H1 (cell line): ENCODE measurements at regions not wholly inside any gene's neighbourhood (a gene's known extent, or its start where the extent isn't known, plus 50 kb on each side); places are given as distances from the start of the nearest gene placed in this dataset.

Experiments used
- CTCF ChIA-PET: fragments of 300-600 bp; sonication (Branson Sonifier 250); formaldehyde crosslinking; loops from one replicate; lab custom pipeline; 2021; ENCODE audit not compliant: partially characterized antibody; lab: Charles Lee
- POLR2A ChIA-PET: fragments of 300-600 bp; sonication (Branson Sonifier 250); formaldehyde crosslinking; loops from one replicate; lab custom pipeline; 2021; ENCODE audit warnings: inconsistent platforms; ENCODE audit not compliant: partially characterized antibody; lab: Charles Lee
- DNase-seq, 2 experiments: peaks; one replicate each; pipeline versions ENCODE4 v3.0.0 to v3.0.0-alpha.2; 2010 to 2022; ENCODE audit warnings: low spot score in 2 of 2, low read depth in 1 of 2, mixed read lengths in 1 of 2
- FAIRE-seq: peaks from 2 replicates; lab custom pipeline; 2011; peaks lifted over from hg19 to GRCh38; lab: Jason Lieb, UNC
- H2AFZ ChIP-seq: 2 replicates; pipeline ENCODE4 v1.8.1; 2012; ENCODE audit warnings: low read length, inconsistent platforms
- H2AK5ac ChIP-seq: 2 replicates; pipeline ENCODE4 v1.6.1; 2013; ENCODE audit warnings: low read depth, low read length
- H2BK120ac ChIP-seq: replicated peaks from 2 replicates; pipeline ENCODE3; 2013; ENCODE audit warnings: low read depth, low read length, inconsistent platforms
- H2BK12ac ChIP-seq: 2 replicates; pipeline ENCODE4 v1.6.1; 2013; ENCODE audit warnings: low read depth, low read length
- H2BK15ac ChIP-seq: 2 replicates; pipeline ENCODE4 v1.6.1; 2013; ENCODE audit warnings: low read length
- H2BK20ac ChIP-seq: 2 replicates; pipeline ENCODE4 v1.6.1; 2013; ENCODE audit warnings: low read length
- H2BK5ac ChIP-seq: 2 replicates; pipeline ENCODE4 v1.6.1; 2013; ENCODE audit warnings: low read depth, low read length
- H3K14ac ChIP-seq: 2 replicates; pipeline ENCODE4 v1.6.1; 2013; ENCODE audit warnings: inconsistent platforms; ENCODE audit not compliant: insufficient read length
- H3K18ac ChIP-seq: 2 replicates; pipeline ENCODE4 v1.6.1; 2013; ENCODE audit warnings: low read length; ENCODE audit errors: extremely low read depth
- H3K23ac ChIP-seq: 2 replicates; pipeline ENCODE4 v1.6.1; 2013; ENCODE audit warnings: inconsistent platforms; ENCODE audit not compliant: insufficient read length
- H3K23me2 ChIP-seq: 2 replicates; pipeline ENCODE4 v1.6.1; 2013; ENCODE audit warnings: low read depth, low read length
- H3K27ac ChIP-seq: 2 replicates; pipeline ENCODE4 v1.6.1; 2011; ENCODE audit warnings: low read depth, low read length, inconsistent platforms
- H3K27me3 ChIP-seq, 4 experiments: replicated peaks in 1 of 4; 1 replicate in 1 of 4; 2 replicates in 3 of 4; pipeline versions ENCODE4 v1.6.1 to v1.8.1; 2011 to 2013; ENCODE audit warnings: low read length in 3 of 4, mild to moderate bottlenecking in 3 of 4, inconsistent platforms in 2 of 4, mixed read lengths in 2 of 4, moderate library complexity in 1 of 4; ENCODE audit not compliant: control insufficient read depth in 3 of 4, insufficient read depth in 3 of 4; ENCODE audit errors: extremely low read depth in 1 of 4
- H3K36me3 ChIP-seq, 4 experiments: 2 replicates each; pipeline versions ENCODE4 v1.6.1 to v1.8.1; 2011 to 2013; ENCODE audit warnings: mild to moderate bottlenecking in 4 of 4, low read length in 3 of 4, moderate library complexity in 2 of 4, control low read depth in 1 of 4, inconsistent platforms in 1 of 4; ENCODE audit not compliant: insufficient read depth in 4 of 4, control insufficient read depth in 2 of 4
- H3K4ac ChIP-seq: replicated peaks from 2 replicates; pipeline ENCODE3; 2013; ENCODE audit warnings: low read length, low read depth, mixed read lengths, inconsistent platforms; ENCODE audit not compliant: insufficient read length
- H3K4me1 ChIP-seq, 4 experiments: replicated peaks in 1 of 4; 1 replicate in 1 of 4; 2 replicates in 3 of 4; pipeline versions ENCODE4 v1.6.1 to v1.8.1; 2011 to 2013; ENCODE audit warnings: low read length in 3 of 4, inconsistent platforms in 2 of 4, mixed read lengths in 1 of 4; ENCODE audit not compliant: insufficient read depth in 4 of 4, control insufficient read depth in 3 of 4
- H3K4me2 ChIP-seq, 2 experiments: 2 replicates each; pipeline versions ENCODE4 v1.6.1 to v1.8.1; 2011 to 2013; ENCODE audit warnings: low read depth in 2 of 2, low read length in 2 of 2, control low read depth in 1 of 2, inconsistent platforms in 1 of 2, mild to moderate bottlenecking in 1 of 2; ENCODE audit not compliant: insufficient read depth in 1 of 2
- H3K4me3 ChIP-seq, 4 experiments: fragments of 200-600, 300-600 bp in 1 of 4; sonication (generic), shearing (Covaris generic), sonication (Bioruptor Twin) in 1 of 4; 2 replicates each; pipeline versions ENCODE4 v1.5.1 to v1.8.1; 2011 to 2016; ENCODE audit warnings: low read length in 4 of 4, low read depth in 3 of 4, control low read depth in 2 of 4, inconsistent platforms in 2 of 4, mild to moderate bottlenecking in 2 of 4, mixed read lengths in 1 of 4, moderate library complexity in 1 of 4; ENCODE audit not compliant: insufficient read depth in 2 of 4; ENCODE audit errors: extremely low read depth in 1 of 4
- H3K56ac ChIP-seq: replicated peaks from 2 replicates; pipeline ENCODE3; 2013; ENCODE audit warnings: low read depth, mild to moderate bottlenecking, mixed read lengths, low read length, inconsistent platforms; ENCODE audit not compliant: insufficient read length
- H3K79me1 ChIP-seq: 2 replicates; pipeline ENCODE4 v1.6.1; 2013; ENCODE audit warnings: low read depth, low read length, control low read depth
- H3K79me2 ChIP-seq, 2 experiments: 2 replicates each; pipeline versions ENCODE4 v1.6.1 to v1.8.1; 2012 to 2013; ENCODE audit warnings: low read length in 2 of 2, mild to moderate bottlenecking in 2 of 2, inconsistent platforms in 1 of 2; ENCODE audit not compliant: insufficient read depth in 2 of 2, control insufficient read depth in 1 of 2
- H3K9ac ChIP-seq, 4 experiments: replicated peaks in 1 of 4; 1 replicate in 1 of 4; 2 replicates in 3 of 4; pipeline versions ENCODE4 v1.6.1 to v1.8.1; 2011 to 2013; ENCODE audit warnings: low read depth in 3 of 4, low read length in 3 of 4, control low read depth in 2 of 4, mild to moderate bottlenecking in 2 of 4, moderate library complexity in 2 of 4, inconsistent platforms in 1 of 4; ENCODE audit errors: extremely low read depth in 1 of 4
- H3K9me3 ChIP-seq, 2 experiments: 2 replicates each; pipeline versions ENCODE4 v1.6.1 to v1.8.1; 2012 to 2013; ENCODE audit warnings: mild to moderate bottlenecking in 2 of 2, moderate library complexity in 2 of 2, control low read depth in 1 of 2, inconsistent platforms in 1 of 2, low read depth in 1 of 2, low read length in 1 of 2, mixed read lengths in 1 of 2; ENCODE audit not compliant: insufficient read depth in 2 of 2
- H4K20me1 ChIP-seq, 2 experiments: replicated peaks in 1 of 2; 2 replicates each; pipeline versions ENCODE3 to v1.8.1; 2011 to 2013; ENCODE audit warnings: inconsistent platforms in 2 of 2, low read length in 2 of 2, mild to moderate bottlenecking in 1 of 2; ENCODE audit not compliant: insufficient read depth in 2 of 2, control insufficient read depth in 1 of 2
- H4K5ac ChIP-seq: 2 replicates; pipeline ENCODE4 v1.6.1; 2013; ENCODE audit warnings: low read length, low read depth, mixed read lengths, inconsistent platforms; ENCODE audit not compliant: insufficient read length
- H4K8ac ChIP-seq: 2 replicates; pipeline ENCODE4 v1.8.0; 2013; ENCODE audit warnings: mild to moderate bottlenecking, moderate library complexity, low read length, inconsistent platforms; ENCODE audit not compliant: insufficient read depth; ENCODE audit errors: extremely low read depth
- H4K91ac ChIP-seq: replicated peaks from 2 replicates; pipeline ENCODE3; 2013; ENCODE audit warnings: low read length, mixed read lengths, inconsistent platforms; ENCODE audit not compliant: insufficient read length
- ATF2 ChIP-seq: IDR thresholded peaks from 2 replicates; pipeline ENCODE4 v1.6.1; 2012; ENCODE audit warnings: low read length, inconsistent platforms
- CEBPB ChIP-seq: IDR thresholded peaks from 2 replicates; pipeline ENCODE4 v1.6.1; 2012; ENCODE audit warnings: low read depth, low read length
- E2F6 ChIP-seq: IDR thresholded peaks from 2 replicates; pipeline ENCODE4 v1.6.1; 2012; ENCODE audit warnings: inconsistent platforms
- EP300 ChIP-seq, 2 experiments: IDR thresholded peaks; 1 replicate in 1 of 2; 2 replicates in 1 of 2; pipeline ENCODE4 v1.6.1; 2011 to 2012; ENCODE audit warnings: low read depth in 2 of 2, low read length in 2 of 2, mild to moderate bottlenecking in 2 of 2, borderline replicate concordance in 1 of 2, inconsistent platforms in 1 of 2, moderate library complexity in 1 of 2
- GTF2F1 ChIP-seq: IDR thresholded peaks from 2 replicates; pipeline ENCODE4 v1.6.1; 2012; ENCODE audit warnings: low read depth, low read length, improper control_type of control experiment, borderline replicate concordance
- KDM1A ChIP-seq: fragments of 200-600, 300-600 bp; sonication (generic); IDR thresholded peaks from 2 replicates; pipeline ENCODE4 v1.7.1; 2016; ENCODE audit warnings: mild to moderate bottlenecking, low read length, borderline replicate concordance
- KDM5A ChIP-seq: fragments of 200-600 bp; IDR thresholded peaks from 2 replicates; pipeline ENCODE4 v1.7.1; 2012; ENCODE audit warnings: mild to moderate bottlenecking, low read length, inconsistent platforms, mixed read lengths
- NANOG ChIP-seq: IDR thresholded peaks from 2 replicates; pipeline ENCODE4 v1.6.1; 2011; ENCODE audit warnings: low read length, low read depth, mild to moderate bottlenecking, inconsistent platforms; ENCODE audit not compliant: insufficient read depth, poor library complexity, severe bottlenecking
- RNF2 ChIP-seq: fragments of 200-900, 300-1000 bp; sonication (generic); IDR thresholded peaks from 2 replicates; pipeline ENCODE4 v1.7.1; 2016; ENCODE audit warnings: borderline replicate concordance, low read depth, mild to moderate bottlenecking, antibody characterized with exemption, low read length; ENCODE audit not compliant: poor library complexity, severe bottlenecking; ENCODE audit errors: missing control alignments
- SIRT6 ChIP-seq: IDR thresholded peaks from one replicate; pipeline ENCODE4 v1.7.1; 2012; ENCODE audit warnings: low read length, inconsistent platforms
- SP4 ChIP-seq: IDR thresholded peaks from 2 replicates; pipeline ENCODE4 v1.6.1; 2012; ENCODE audit warnings: low read length, inconsistent platforms
- ZNF274 ChIP-seq: IDR thresholded peaks from 2 replicates; pipeline ENCODE4 v1.7.0; 2012; ENCODE audit warnings: low read length, borderline replicate concordance; ENCODE audit errors: extremely low read depth
- whole genome bisulfite sequencing, 2 experiments: shearing (Covaris generic) in 1 of 2; methylation state at CpG; one replicate each; pipeline versions ENCODE4 v1.1.6 to v1.1.7; 2013 to 2015; ENCODE audit warnings: low lambda C conversion rate in 2 of 2, mixed read lengths in 2 of 2, inconsistent platforms in 1 of 2, low coverage in 1 of 2, missing lambda C conversion rate in 1 of 2; ENCODE audit not compliant: insufficient replicate concordance in 2 of 2, insufficient coverage in 1 of 2, insufficient read length in 1 of 2; ENCODE audit errors: extremely low coverage in 1 of 2, missing lambda C conversion rate in 1 of 2; 5-methylcytosine and 5-hydroxymethylcytosine counted together

GRCh38 chr5:3913279-3913678 is 317.6 kb downstream of the IRX1 start:
- no peaks in the 10 kb centered on the region for H3K23me2 ChIP-seq
- TF ChIP-seq ATF2 (no peak), RNF2 (no peak), CEBPB (no peak), SP4 (no peak), ZNF274 (no peak), EP300 (IDR thresholded peaks at IDR 0.05; ENCODE audit: borderline replicate concordance in 1 of 2, low read depth in 2 of 2, low read length in 2 of 2) (no peak), GTF2F1 (no peak), SIRT6 (no peak), KDM5A (no peak), KDM1A (no peak), E2F6 (no peak), NANOG (no peak)

More at GRCh38 chr5:3913279-3913678, 317.6 kb downstream of the IRX1 start:
- no peaks in the 10 kb centered on the region for H3K79me2 ChIP-seq
- no peak overlapping the region for H4K5ac ChIP-seq
- no peak overlapping the region for H3K14ac ChIP-seq
- CTCF ChIA-PET, result interaction anchor here (1.2 to 1.6 kb wide), 2 partner anchors 9 to 27 kb away, joined by 3 read pairs; no protein-coding TSS in a partner anchor
- H3K27me3 ChIP-seq, result no peaks in the 10 kb centered on the region
- 93% methylated on average over 3 of the region's 3 CpGs; no CpG with 5 or more reads in 1 of the 2 experiments for WGBS, 2 experiments
- H3K9ac ChIP-seq, result no peak overlapping the region
- no peak overlapping the region for H2AK5ac ChIP-seq
- POLR2A ChIA-PET, result no interaction called here
- no peak overlapping the region for H3K56ac ChIP-seq
- H3K36me3 ChIP-seq, result no peaks in the 10 kb centered on the region; a peak in 1 of 8 replicates
- no peaks in the 10 kb centered on the region; a peak in 1 of 4 replicates for H3K9me3 ChIP-seq
- H3K18ac ChIP-seq, result no peak overlapping the region
- no peak overlapping the region for H3K4me3 ChIP-seq
- no peak for DNase-seq
- no peak overlapping the region for H2BK5ac ChIP-seq
- no peak overlapping the region for H3K27ac ChIP-seq
- no peak for FAIRE-seq
- no peaks in the 10 kb centered on the region for H4K20me1 ChIP-seq
- no peak overlapping the region for H3K4me2 ChIP-seq
- no peaks in the 10 kb centered on the region for H3K4me1 ChIP-seq
- H4K91ac ChIP-seq, result no peak overlapping the region
- no peaks in the 10 kb centered on the region for H3K79me1 ChIP-seq
- H2BK12ac ChIP-seq, result no peak overlapping the region
- no peak overlapping the region for H4K8ac ChIP-seq
- no peak overlapping the region for H2BK20ac ChIP-seq
- no peak overlapping the region for H3K23ac ChIP-seq
- H2BK15ac ChIP-seq, result no peak overlapping the region
- H2BK120ac ChIP-seq, result no peak overlapping the region
- no peak overlapping the region for H2AFZ ChIP-seq
- H3K4ac ChIP-seq, result no peak overlapping the region
